Right lobe of liver (tissue), 6 donors: ENCODE measurements at regions not wholly inside any gene's neighbourhood (a gene's known extent, or its start where the extent isn't known, plus 50 kb on each side); places are given as distances from the start of the nearest gene placed in this dataset.

Source experiments
- ATAC-seq, 4 donors: fragments of 200-7000 bp; cut with Tn5 transposase; one replicate each; pipeline ENCODE4 v1.9.1; 2020; ENCODE audit warnings: mild to moderate bottlenecking in 4 of 4, moderate library complexity in 4 of 4
- DNase-seq, 3 donors: peaks; one replicate each; pipeline ENCODE4 v3.0.0-alpha.2; 2020
- H3K27ac ChIP-seq, 3 donors: fragments of 200-600 bp; one replicate each; pipeline ENCODE4 v1.8.0; 2022
- H3K27me3 ChIP-seq, 2 donors: fragments of 200-600 bp; one replicate each; pipeline ENCODE4 v1.8.0; 2022
- H3K36me3 ChIP-seq, 4 donors: fragments of 200-600 bp; sonication (generic) in 1 of 4; one replicate each; pipeline versions ENCODE4 v1.5.1 to v1.8.0; 2017 to 2022; ENCODE audit warnings: control low read depth in 1 of 4
- H3K4me1 ChIP-seq, 4 donors: fragments of 200-600 bp; sonication (generic) in 1 of 4; one replicate each; pipeline versions ENCODE4 v1.5.1 to v1.8.0; 2017 to 2022; ENCODE audit warnings: control low read depth in 1 of 4
- H3K4me3 ChIP-seq, 3 donors: fragments of 200-600 bp; one replicate each; pipeline ENCODE4 v1.8.0; 2022
- H3K9me3 ChIP-seq, 4 donors: fragments of 200-600 bp; sonication (generic) in 1 of 4; one replicate each; pipeline versions ENCODE4 v1.5.1 to v1.8.0; 2017 to 2022; ENCODE audit warnings: control low read depth in 1 of 4
- POLR2A ChIP-seq: fragments of 450-650 bp; IDR thresholded peaks from one replicate; pipeline ENCODE4 v1.6.1; 2017; ENCODE audit warnings: antibody characterized with exemption, mild to moderate bottlenecking
- WGBS: methylation state at CpG from one replicate; pipeline ENCODE4 v1.1.6; 2018; ENCODE audit warnings: low coverage, low lambda C conversion rate; ENCODE audit not compliant: insufficient coverage; ENCODE audit errors: missing lambda C conversion rate; 5-methylcytosine and 5-hydroxymethylcytosine counted together
- intact Hi-C, 2 donors: fragments of 100-400 bp; cut with DNase I; formaldehyde crosslinking; loops; one replicate each; pipeline versions ENCODE4 v1.11.2 to v1.14.1; 2022
- TF ChIP-seq, protein P1 (sequence below), 4 donors: fragments of 200-600 bp in 3 of 4; fragments of 450-650 bp in 1 of 4; IDR thresholded peaks; one replicate each; pipeline versions ENCODE4 v1.5.1 to v1.8.0; 2016 to 2022; ENCODE audit warnings: antibody characterized with exemption in 4 of 4, mild to moderate bottlenecking in 2 of 4
- donor health status: DM: no; HTN: yes; CAD: no.
- donor health status: DM: no; HTN: no; CAD: no.
- donor health status: DM: no; HTN: no; CAD: no.
- donor health status: DM: no; HTN: yes; CAD: no.
- donor health status: DM: no; HTN: yes; CAD: no.

- ATAC-seq (no peak), DNase-seq (no peak)
- no peak overlapping the region for H3K4me3 ChIP-seq
- TF ChIP-seq, protein P1, sequence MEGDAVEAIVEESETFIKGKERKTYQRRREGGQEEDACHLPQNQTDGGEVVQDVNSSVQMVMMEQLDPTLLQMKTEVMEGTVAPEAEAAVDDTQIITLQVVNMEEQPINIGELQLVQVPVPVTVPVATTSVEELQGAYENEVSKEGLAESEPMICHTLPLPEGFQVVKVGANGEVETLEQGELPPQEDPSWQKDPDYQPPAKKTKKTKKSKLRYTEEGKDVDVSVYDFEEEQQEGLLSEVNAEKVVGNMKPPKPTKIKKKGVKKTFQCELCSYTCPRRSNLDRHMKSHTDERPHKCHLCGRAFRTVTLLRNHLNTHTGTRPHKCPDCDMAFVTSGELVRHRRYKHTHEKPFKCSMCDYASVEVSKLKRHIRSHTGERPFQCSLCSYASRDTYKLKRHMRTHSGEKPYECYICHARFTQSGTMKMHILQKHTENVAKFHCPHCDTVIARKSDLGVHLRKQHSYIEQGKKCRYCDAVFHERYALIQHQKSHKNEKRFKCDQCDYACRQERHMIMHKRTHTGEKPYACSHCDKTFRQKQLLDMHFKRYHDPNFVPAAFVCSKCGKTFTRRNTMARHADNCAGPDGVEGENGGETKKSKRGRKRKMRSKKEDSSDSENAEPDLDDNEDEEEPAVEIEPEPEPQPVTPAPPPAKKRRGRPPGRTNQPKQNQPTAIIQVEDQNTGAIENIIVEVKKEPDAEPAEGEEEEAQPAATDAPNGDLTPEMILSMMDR (IDR thresholded peaks at IDR 0.05), result no peak
- no peak for TF ChIP-seq POLR2A
- H3K36me3 ChIP-seq, result no peaks in the 10 kb centered on the region
- H3K9me3 ChIP-seq, result peaks cover 0 to 8% (median 0%) of the 10 kb centered on the region in 4 donors
- H3K27ac ChIP-seq, result no peak overlapping the region
- no peaks in the 10 kb centered on the region for H3K4me1 ChIP-seq
- WGBS, result 56% methylated on average over 3 of the region's 3 CpGs
- H3K27me3 ChIP-seq, result no peaks in the 10 kb centered on the region
- intact Hi-C loops, result no loop called here
Measured at GRCh38 chr3:28971156-28971555, 309.7 kb upstream of the RBMS3 start.

- WGBS, result 26% methylated on average over 3 of the region's 3 CpGs
- peaks cover 0 to 8% (median 0%) of the 10 kb centered on the region in 4 donors for H3K9me3 ChIP-seq
- no peak for ATAC-seq
- intact Hi-C loops, result no loop called here
- H3K4me1 ChIP-seq, result no peaks in the 10 kb centered on the region
- H3K4me3 ChIP-seq, result no peak overlapping the region
- TF ChIP-seq, protein P1 (IDR thresholded peaks at IDR 0.05), result no peak
- no peak for TF ChIP-seq POLR2A
- H3K27me3 ChIP-seq, result no peaks in the 10 kb centered on the region
- no peak overlapping the region for H3K27ac ChIP-seq
- no peak for DNase-seq
- no peaks in the 10 kb centered on the region for H3K36me3 ChIP-seq
Measured at GRCh38 chr3:28972921-28973320, 307.9 kb upstream of the RBMS3 start.

DNA sequence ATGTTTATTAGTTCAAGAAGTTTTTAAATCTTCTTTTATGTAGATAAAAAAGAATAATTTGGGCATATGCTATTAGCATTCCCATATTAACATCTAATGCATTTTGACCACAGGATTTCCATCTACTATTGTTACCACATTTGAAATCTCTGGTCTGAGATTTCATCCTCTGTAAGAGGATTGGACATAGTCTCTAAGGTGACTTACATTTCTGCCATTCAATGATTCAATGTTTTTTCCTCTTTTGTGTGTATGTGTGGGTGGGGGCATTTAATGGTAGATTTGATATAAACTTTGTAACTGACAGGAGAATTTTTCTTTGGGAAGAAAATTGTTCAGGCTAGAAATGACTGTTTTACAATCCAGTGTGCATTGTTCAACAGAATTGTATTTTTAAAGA lies 307.3 kb upstream of the RBMS3 start:
- Histone ChIP-seq H3K27me3 (no peaks in the 10 kb centered on the region), H3K9me3 (peaks cover 0 to 8% (median 0%) of the 10 kb centered on the region in 4 donors), H3K36me3 (no peaks in the 10 kb centered on the region), H3K4me1 (no peaks in the 10 kb centered on the region), H3K27ac (no peak overlapping the region), H3K4me3 (no peak overlapping the region)
- intact Hi-C loops, result no loop called here
- DNase-seq (no peak), ATAC-seq (no peak)
- TF ChIP-seq, protein P1 (IDR thresholded peaks at IDR 0.05), result no peak
- TF ChIP-seq POLR2A, result no peak

GRCh38 chr3:28978092-28978491 lies 302.8 kb upstream of the RBMS3 start:
- Histone ChIP-seq H3K4me1 (no peaks in the 10 kb centered on the region), H3K27me3 (no peaks in the 10 kb centered on the region), H3K27ac (no peak overlapping the region), H3K4me3 (no peak overlapping the region), H3K9me3 (no peaks in the 10 kb centered on the region), H3K36me3 (no peaks in the 10 kb centered on the region)
- ATAC-seq (no peak), DNase-seq (no peak)
- WGBS, result 48% methylated on average over 3 of the region's 3 CpGs
- TF ChIP-seq, protein P1 (IDR thresholded peaks at IDR 0.05), result no peak
- TF ChIP-seq POLR2A, result no peak
- intact Hi-C loops, result no loop called here

DNA sequence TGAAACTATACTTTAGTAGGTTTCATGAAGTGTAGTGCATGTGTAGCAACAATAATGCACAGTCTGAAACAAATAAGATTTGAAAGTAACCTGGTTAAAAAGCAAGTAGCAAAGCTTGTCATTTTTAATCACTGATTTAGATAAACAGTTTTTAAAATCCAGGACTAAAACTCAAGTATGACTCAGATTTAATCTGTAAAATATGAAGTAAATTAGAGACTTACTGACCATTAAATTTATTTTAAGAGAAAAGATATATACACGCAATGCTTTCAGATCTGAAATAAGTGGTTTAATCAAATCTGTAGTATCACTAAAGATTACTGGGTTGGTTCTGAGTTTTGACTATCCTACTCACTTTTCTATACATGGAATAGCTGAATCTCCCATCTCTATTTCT lies 300.7 kb upstream of the RBMS3 start:
- H3K27ac ChIP-seq, result no peak overlapping the region
- DNase-seq (no peak), ATAC-seq (no peak)
- no peak overlapping the region for H3K4me3 ChIP-seq
- no peaks in the 10 kb centered on the region for H3K9me3 ChIP-seq
- no peaks in the 10 kb centered on the region for H3K4me1 ChIP-seq
- TF ChIP-seq, protein P1 (IDR thresholded peaks at IDR 0.05), result no peak
- no peak for TF ChIP-seq POLR2A
- intact Hi-C loops, result no loop called here
- WGBS, result 62% methylated on average over 1 of the region's 1 CpG
- H3K27me3 ChIP-seq, result no peaks in the 10 kb centered on the region
- H3K36me3 ChIP-seq, result no peaks in the 10 kb centered on the region
